Neural cell (in vitro differentiated cells): ENCODE measurements at regions not wholly inside any gene's neighbourhood (a gene's known extent, or its start where the extent isn't known, plus 50 kb on each side); places are given as distances from the start of the nearest gene placed in this dataset.

Experiments
- H2AFZ ChIP-seq: fragments of 200-600, 300-800 bp; sonication (generic), shearing (Covaris generic); 2 replicates; pipeline ENCODE4 v1.6.0; 2014; ENCODE audit warnings: low read depth, mild to moderate bottlenecking, antibody characterized with exemption, low read length, moderate library complexity
- H3F3A ChIP-seq: fragments of 200-600 bp; shearing (Covaris generic); 2 replicates; pipeline ENCODE4 v1.6.1; 2016; ENCODE audit warnings: mild to moderate bottlenecking, moderate library complexity, mixed read lengths, antibody characterized with exemption, low read length; ENCODE audit not compliant: insufficient read depth, poor library complexity, severe bottlenecking
- H3K27ac ChIP-seq: fragments of 200-600, 300-800 bp; sonication (generic), shearing (Covaris generic); 2 replicates; pipeline ENCODE4 v1.5.1; 2014; ENCODE audit warnings: mild to moderate bottlenecking, low read length, moderate library complexity
- H3K27me3 ChIP-seq: fragments of 300-800, 200-600 bp; sonication (generic), shearing (Covaris generic); 2 replicates; pipeline ENCODE4 v1.6.0; 2014; ENCODE audit warnings: mild to moderate bottlenecking, low read depth, low read length, moderate library complexity; ENCODE audit not compliant: insufficient read depth
- H3K36me3 ChIP-seq: fragments of 300-800, 200-600 bp; sonication (generic), shearing (Covaris generic); 2 replicates; pipeline ENCODE4 v1.5.1; 2014; ENCODE audit warnings: mild to moderate bottlenecking, antibody characterized with exemption, low read length, moderate library complexity; ENCODE audit not compliant: insufficient read depth
- H3K4me2 ChIP-seq: fragments of 300-800, 200-600 bp; sonication (generic), shearing (Covaris generic); 2 replicates; pipeline ENCODE4 v1.6.0; 2014; ENCODE audit warnings: mild to moderate bottlenecking, low read length
- H3K4me3 ChIP-seq: fragments of 300-800, 200-600 bp; sonication (generic), shearing (Covaris generic); 2 replicates; pipeline ENCODE4 v1.5.1; 2014; ENCODE audit warnings: mild to moderate bottlenecking, low read length, moderate library complexity
- H3K79me2 ChIP-seq: fragments of 200-600 bp; shearing (Covaris generic); replicated peaks from 2 replicates; pipeline ENCODE4 v1.6.0; 2014; ENCODE audit warnings: mild to moderate bottlenecking, low read length, moderate library complexity; ENCODE audit not compliant: insufficient read depth
- H3K9ac ChIP-seq: fragments of 300-800, 200-600 bp; sonication (generic), shearing (Covaris generic); 2 replicates; pipeline ENCODE4 v1.6.1; 2016; ENCODE audit warnings: mild to moderate bottlenecking, low read length, mixed read lengths
- H3K9me2 ChIP-seq: fragments of 200-600 bp; shearing (Covaris generic); 2 replicates; pipeline ENCODE4 v1.6.1; 2016; ENCODE audit warnings: mild to moderate bottlenecking, low read length, mixed read lengths; ENCODE audit not compliant: insufficient read depth
- H3K9me3 ChIP-seq: fragments of 200-600, 300-800 bp; sonication (generic), shearing (Covaris generic); 2 replicates; pipeline ENCODE4 v1.6.1; 2016; ENCODE audit warnings: mild to moderate bottlenecking, mixed run types, low read length, moderate library complexity, mixed read lengths
- H4K20me1 ChIP-seq: fragments of 200-600 bp; shearing (Covaris generic); 2 replicates; pipeline ENCODE4 v1.6.1; 2016; ENCODE audit warnings: mild to moderate bottlenecking, mixed run types; ENCODE audit not compliant: insufficient read depth
- EP300 ChIP-seq: fragments of 450-650 bp; conservative IDR thresholded peaks from 2 replicates; pipeline ENCODE4 v1.6.1; 2014; ENCODE audit warnings: antibody characterized with exemption, mild to moderate bottlenecking, moderate library complexity; ENCODE audit not compliant: poor library complexity, severe bottlenecking
- EZH2 ChIP-seq: fragments of 200-600, 300-800 bp; shearing (Covaris generic), sonication (generic); IDR thresholded peaks from 2 replicates; pipeline ENCODE4 v1.6.1; 2014; ENCODE audit warnings: antibody characterized with exemption, low read length, borderline replicate concordance, mild to moderate bottlenecking; ENCODE audit not compliant: insufficient read depth, poor library complexity, severe bottlenecking
- MXI1 ChIP-seq: fragments of 450-650 bp; conservative IDR thresholded peaks from 2 replicates; pipeline ENCODE4 v1.6.1; 2014; ENCODE audit warnings: antibody characterized with exemption, mild to moderate bottlenecking; ENCODE audit not compliant: poor library complexity, severe bottlenecking
- POLR2AphosphoS5 ChIP-seq: IDR thresholded peaks from 2 replicates; pipeline ENCODE4 v1.6.1; 2012
- RAD21 ChIP-seq: fragments of 450-650 bp; conservative IDR thresholded peaks from 2 replicates; pipeline ENCODE4 v1.6.1; 2014; ENCODE audit warnings: antibody characterized with exemption, mild to moderate bottlenecking, moderate library complexity
- REST ChIP-seq: IDR thresholded peaks from 2 replicates; pipeline ENCODE4 v1.6.1; 2012; ENCODE audit warnings: borderline replicate concordance
- SMC3 ChIP-seq: fragments of 450-650 bp; conservative IDR thresholded peaks from 2 replicates; pipeline ENCODE4 v1.6.1; 2014; ENCODE audit warnings: antibody characterized with exemption, mild to moderate bottlenecking, moderate library complexity; ENCODE audit not compliant: poor library complexity
- TAF1 ChIP-seq: IDR thresholded peaks from 2 replicates; pipeline ENCODE4 v1.6.1; 2012; ENCODE audit warnings: low read depth
- TF ChIP-seq, protein P1 (sequence below): fragments of 450-650 bp; IDR thresholded peaks from 2 replicates; pipeline ENCODE4 v1.5.1; 2014; ENCODE audit warnings: antibody characterized with exemption, mild to moderate bottlenecking, moderate library complexity; ENCODE audit not compliant: poor library complexity, severe bottlenecking

DNA sequence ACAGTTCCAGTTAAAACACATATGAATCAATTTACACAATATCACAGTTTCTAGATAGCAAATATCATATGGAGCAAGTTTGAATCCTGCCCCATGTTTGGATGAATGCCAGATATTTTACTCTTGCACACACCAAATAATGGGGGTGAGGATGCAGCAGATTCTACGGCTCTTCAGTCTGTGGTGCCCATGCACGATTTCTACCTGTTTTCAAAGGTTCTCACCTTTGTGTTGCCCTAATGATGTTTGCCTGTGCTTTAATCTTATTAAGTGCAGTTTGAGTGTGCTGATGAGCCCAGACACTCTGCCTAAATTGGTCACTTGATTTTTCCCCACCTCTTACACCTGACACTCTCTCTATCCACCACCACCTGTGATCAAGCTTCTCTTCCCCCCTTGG, 119.6 kb downstream of the NPY start:
- H3K27ac ChIP-seq, result no peak overlapping the region
- TF ChIP-seq REST (no peak), SMC3 (no peak), TAF1 (no peak), EZH2 (no peak), EP300 (no peak), RAD21 (no peak), MXI1 (no peak)
- TF ChIP-seq, protein P1, sequence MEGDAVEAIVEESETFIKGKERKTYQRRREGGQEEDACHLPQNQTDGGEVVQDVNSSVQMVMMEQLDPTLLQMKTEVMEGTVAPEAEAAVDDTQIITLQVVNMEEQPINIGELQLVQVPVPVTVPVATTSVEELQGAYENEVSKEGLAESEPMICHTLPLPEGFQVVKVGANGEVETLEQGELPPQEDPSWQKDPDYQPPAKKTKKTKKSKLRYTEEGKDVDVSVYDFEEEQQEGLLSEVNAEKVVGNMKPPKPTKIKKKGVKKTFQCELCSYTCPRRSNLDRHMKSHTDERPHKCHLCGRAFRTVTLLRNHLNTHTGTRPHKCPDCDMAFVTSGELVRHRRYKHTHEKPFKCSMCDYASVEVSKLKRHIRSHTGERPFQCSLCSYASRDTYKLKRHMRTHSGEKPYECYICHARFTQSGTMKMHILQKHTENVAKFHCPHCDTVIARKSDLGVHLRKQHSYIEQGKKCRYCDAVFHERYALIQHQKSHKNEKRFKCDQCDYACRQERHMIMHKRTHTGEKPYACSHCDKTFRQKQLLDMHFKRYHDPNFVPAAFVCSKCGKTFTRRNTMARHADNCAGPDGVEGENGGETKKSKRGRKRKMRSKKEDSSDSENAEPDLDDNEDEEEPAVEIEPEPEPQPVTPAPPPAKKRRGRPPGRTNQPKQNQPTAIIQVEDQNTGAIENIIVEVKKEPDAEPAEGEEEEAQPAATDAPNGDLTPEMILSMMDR, result no peak
- H2AFZ ChIP-seq, result no peak overlapping the region
- no peak overlapping the region for H3K9ac ChIP-seq
- H3K27me3 ChIP-seq, result no peaks in the 10 kb centered on the region
- no peak overlapping the region for H3K4me3 ChIP-seq
- H3K4me2 ChIP-seq, result no peak overlapping the region
- H3F3A ChIP-seq, result no peaks in the 10 kb centered on the region
- no peaks in the 10 kb centered on the region for H4K20me1 ChIP-seq
- H3K79me2 ChIP-seq, result no peaks in the 10 kb centered on the region
- no peaks in the 10 kb centered on the region for H3K9me3 ChIP-seq
- no peaks in the 10 kb centered on the region for H3K9me2 ChIP-seq
- no peaks in the 10 kb centered on the region for H3K36me3 ChIP-seq

- Histone ChIP-seq H2AFZ (no peak overlapping the region), H3K79me2 (no peaks in the 10 kb centered on the region), H3K4me2 (no peak overlapping the region), H3K9ac (no peak overlapping the region), H3K9me2 (no peaks in the 10 kb centered on the region), H4K20me1 (no peaks in the 10 kb centered on the region), H3F3A (no peaks in the 10 kb centered on the region), H3K27ac (no peak overlapping the region), H3K4me3 (no peak overlapping the region), H3K27me3 (no peaks in the 10 kb centered on the region), H3K36me3 (no peaks in the 10 kb centered on the region), H3K9me3 (no peaks in the 10 kb centered on the region)
- TF ChIP-seq SMC3 (no peak), RAD21 (no peak), POLR2AphosphoS5 (no peak), EP300 (no peak), REST (no peak), TAF1 (no peak), EZH2 (no peak), MXI1 (no peak)
- TF ChIP-seq, protein P1, result no peak
Measured at GRCh38 chr7:24404315-24404714, 120.3 kb downstream of the NPY start.
